ENCODE measurements at regions not wholly inside any gene's neighbourhood (a gene's known extent, or its start where the extent isn't known, plus 50 kb on each side); places are given as distances from the start of the nearest gene placed in this dataset.

- H3K27me3 Mint-ChIP-seq: peaks cover 20% of the 10 kb centered on the region
- no peak for TF ChIP-seq CTCF (conservative IDR thresholded peaks at IDR 0.05)
- H3K4me3 Mint-ChIP-seq: no peak overlapping the region
- no peaks in the 10 kb centered on the region for H3K36me3 Mint-ChIP-seq
- H3K27ac Mint-ChIP-seq: no peak overlapping the region
- DNase-seq (ENCODE audit: extremely low spot score, unreplicated experiment): peak; percentile 58
- no peaks in the 10 kb centered on the region for H3K9me3 Mint-ChIP-seq
- no peaks in the 10 kb centered on the region for H3K4me1 Mint-ChIP-seq (ENCODE audit: unreplicated experiment)
Measured at GRCh38 chr20:57834306-57835073, 124.7 kb upstream of the PMEPA1 start.

GRCh38 chr20:57831993-57832585, 122.3 kb upstream of the PMEPA1 start:
- no peak overlapping the region for H3K27ac Mint-ChIP-seq
- no peak for TF ChIP-seq CTCF (conservative IDR thresholded peaks at IDR 0.05)
- H3K27me3 Mint-ChIP-seq: peaks cover 18% of the 10 kb centered on the region

GRCh38 chr20:57831326-57831992, 121.6 kb upstream of the PMEPA1 start:
- peaks cover 14% of the 10 kb centered on the region for H3K27me3 Mint-ChIP-seq
- TF ChIP-seq CTCF (conservative IDR thresholded peaks at IDR 0.05): no peak
- H3K27ac Mint-ChIP-seq: no peak overlapping the region
- H3K4me3 Mint-ChIP-seq: no peak overlapping the region
- H3K36me3 Mint-ChIP-seq: no peaks in the 10 kb centered on the region
- H3K4me1 Mint-ChIP-seq (ENCODE audit: unreplicated experiment): no peaks in the 10 kb centered on the region
- no peaks in the 10 kb centered on the region for H3K9me3 Mint-ChIP-seq
- no peak for DNase-seq (ENCODE audit: extremely low spot score, unreplicated experiment)

More at GRCh38 chr20:57831993-57832585, 122.3 kb upstream of the PMEPA1 start:
- Mint-ChIP-seq H3K4me1 (ENCODE audit: unreplicated experiment) (no peaks in the 10 kb centered on the region), H3K4me3 (no peak overlapping the region), H3K36me3 (no peaks in the 10 kb centered on the region), H3K9me3 (no peaks in the 10 kb centered on the region)
- DNase-seq (ENCODE audit: extremely low spot score, unreplicated experiment): no peak

GRCh38 chr20:57830515-57830895, 120.7 kb upstream of the PMEPA1 start:
- H3K9me3 Mint-ChIP-seq: no peaks in the 10 kb centered on the region
- H3K4me1 Mint-ChIP-seq (ENCODE audit: unreplicated experiment): no peaks in the 10 kb centered on the region
- TF ChIP-seq CTCF (conservative IDR thresholded peaks at IDR 0.05): no peak
- no peak for DNase-seq (ENCODE audit: extremely low spot score, unreplicated experiment)
- H3K27me3 Mint-ChIP-seq: peaks cover 9% of the 10 kb centered on the region
- no peak overlapping the region for H3K4me3 Mint-ChIP-seq
- H3K27ac Mint-ChIP-seq: no peak overlapping the region
- H3K36me3 Mint-ChIP-seq: no peaks in the 10 kb centered on the region

GRCh38 chr20:57829805-57830514, 120.1 kb upstream of the PMEPA1 start:
- Mint-ChIP-seq H3K27me3 (peaks cover 4% of the 10 kb centered on the region), H3K27ac (no peak overlapping the region), H3K36me3 (no peaks in the 10 kb centered on the region), H3K4me1 (ENCODE audit: unreplicated experiment) (no peaks in the 10 kb centered on the region), H3K9me3 (no peaks in the 10 kb centered on the region), H3K4me3 (no peak overlapping the region)
- TF ChIP-seq CTCF (conservative IDR thresholded peaks at IDR 0.05): no peak
- no peak for DNase-seq (ENCODE audit: extremely low spot score, unreplicated experiment)

Measured in type B pancreatic cell (in vitro differentiated cells).